Middle frontal gyrus (tissue), 1 donor: ENCODE measurements at regions not wholly inside any gene's neighbourhood (a gene's known extent, or its start where the extent isn't known, plus 50 kb on each side); places are given as distances from the start of the nearest gene placed in this dataset.

Experiments
- DNase-seq: peaks from one replicate; pipeline ENCODE4 v3.0.0-alpha.2; 2015; ENCODE audit warnings: low spot score; ENCODE audit errors: extremely low spot score

- no peak for DNase-seq
Observed at GRCh38 chr5:166331521-166331920, 1959.9 kb upstream of the WWC1 start.

- no peak for DNase-seq
Observed at GRCh38 chr5:166338801-166339200, 1952.6 kb upstream of the WWC1 start.

DNA sequence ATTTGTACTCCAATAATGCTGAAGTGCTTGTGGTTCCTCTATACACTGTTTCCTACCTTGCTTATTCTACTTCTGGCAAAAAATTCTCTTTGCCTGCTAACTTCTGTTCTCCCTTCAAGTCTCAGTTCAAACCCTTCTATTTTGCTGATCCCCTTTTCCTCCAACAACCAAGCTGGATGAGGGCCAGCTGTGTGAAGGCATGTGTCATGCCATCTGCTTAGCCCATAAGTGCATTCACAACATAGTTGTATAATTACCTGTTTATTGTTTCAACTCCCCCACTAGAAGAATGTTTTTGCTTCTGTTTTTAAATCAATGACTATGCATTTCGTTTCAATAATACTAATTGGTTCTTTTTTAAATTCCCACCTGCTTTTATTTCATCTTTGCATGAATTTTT is 1951.4 kb upstream of the WWC1 start:
- DNase-seq = no peak

DNA sequence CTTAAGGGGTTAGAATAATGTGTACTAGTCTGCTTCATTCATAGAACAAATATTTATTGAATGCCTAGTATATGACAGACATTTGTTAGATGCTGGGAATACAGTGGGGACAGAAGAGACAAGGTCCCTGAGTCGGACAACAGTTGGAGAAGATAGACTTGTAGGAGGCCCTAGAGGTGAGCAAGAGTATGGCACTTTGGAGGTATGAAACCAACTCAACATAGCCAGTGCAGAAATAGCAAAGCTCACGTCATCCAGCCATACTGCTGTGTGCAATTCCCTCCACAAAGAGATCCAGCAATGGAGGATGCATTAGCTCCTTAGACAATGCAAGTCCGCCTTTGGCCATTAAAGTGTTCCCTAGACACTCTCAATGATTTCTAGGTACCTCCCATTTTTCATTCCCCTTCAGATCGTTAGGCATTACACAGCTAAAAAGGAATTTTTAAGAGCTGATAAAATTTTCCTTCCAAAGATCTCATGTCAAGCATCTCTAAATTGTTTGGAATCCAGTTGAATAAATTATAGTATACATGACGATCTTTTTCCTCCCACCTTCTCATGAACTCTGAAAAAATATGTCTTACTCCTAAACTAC is 1949.6 kb upstream of the WWC1 start:
- DNase-seq = no peak

DNA sequence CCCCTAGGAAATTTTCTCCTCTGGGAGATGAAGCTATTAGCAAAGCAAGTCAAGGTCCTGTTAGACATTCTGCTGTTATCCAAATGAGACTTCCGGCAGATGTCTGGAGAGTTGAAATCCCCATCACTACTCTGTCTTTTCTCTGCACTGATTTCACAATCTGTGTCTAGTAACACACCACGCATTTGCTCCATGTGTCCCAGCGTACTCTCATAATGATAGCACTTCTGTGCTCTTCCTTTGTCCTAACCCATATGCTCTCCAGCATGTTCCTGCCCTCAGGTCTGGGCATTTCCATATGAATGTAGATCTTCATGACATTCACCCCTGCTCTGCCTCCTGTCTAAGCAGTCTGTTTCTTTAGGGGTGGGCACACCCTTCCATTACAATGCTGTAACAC is 1949.0 kb upstream of the WWC1 start:
- no peak for DNase-seq

GRCh38 chr5:166346726-166347374 is 1944.6 kb upstream of the WWC1 start:
- no peak for DNase-seq

- no peak for DNase-seq
Observed at GRCh38 chr5:166349046-166349445, 1942.4 kb upstream of the WWC1 start.

GRCh38 chr5:166353580-166353979 is 1937.9 kb upstream of the WWC1 start:
- DNase-seq = no peak

GRCh38 chr5:166354332-166354731 is 1937.1 kb upstream of the WWC1 start:
- DNase-seq = no peak

DNA sequence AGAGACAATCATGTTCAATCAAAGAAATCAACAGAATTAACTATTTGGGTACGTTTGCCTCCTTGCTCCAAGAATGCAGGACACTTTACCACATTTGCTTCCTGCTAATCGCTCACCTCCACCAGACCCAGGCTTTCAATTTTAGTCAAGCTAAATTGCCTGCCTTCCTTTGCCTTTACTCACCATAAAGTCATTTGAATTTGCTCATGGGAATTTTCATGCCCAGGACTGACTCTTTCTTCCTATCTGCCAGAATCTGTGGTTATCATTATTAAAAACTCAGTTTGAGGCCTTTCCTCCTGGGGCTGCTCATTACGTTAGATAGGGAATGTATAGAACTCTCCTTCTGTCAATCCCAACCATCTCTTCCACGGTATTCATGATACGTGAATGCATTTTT is 1935.3 kb upstream of the WWC1 start:
- DNase-seq = no peak

GRCh38 chr5:166358127-166358830 is 1933.2 kb upstream of the WWC1 start:
- DNase-seq = no peak

GRCh38 chr5:166363087-166363760 is 1928.2 kb upstream of the WWC1 start:
- DNase-seq = no peak

GRCh38 chr5:166365164-166365563 is 1926.3 kb upstream of the WWC1 start:
- no peak for DNase-seq

- DNase-seq = no peak
Observed at GRCh38 chr5:166367391-166367790, 1924.1 kb upstream of the WWC1 start.

GRCh38 chr5:166369346-166369745 is 1922.1 kb upstream of the WWC1 start:
- no peak for DNase-seq

DNA sequence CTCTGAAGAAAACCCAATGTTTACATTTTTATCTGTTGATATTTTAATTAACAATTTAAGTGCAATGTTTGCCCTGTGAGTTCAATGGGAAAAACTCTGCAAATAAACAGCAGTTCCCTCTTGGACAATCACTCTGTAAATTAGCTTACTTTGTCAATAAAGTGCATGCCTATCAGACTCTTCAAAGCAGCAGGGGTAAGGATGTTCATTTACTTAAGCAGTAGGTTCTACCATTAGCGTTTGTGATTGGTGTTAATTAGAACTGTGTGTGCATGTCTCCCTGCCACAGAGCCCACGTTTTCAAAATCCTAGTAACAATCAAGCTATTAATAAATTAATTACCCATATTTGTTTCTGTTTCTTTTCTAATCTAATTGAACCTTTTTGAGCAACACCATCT is 1921.6 kb upstream of the WWC1 start:
- DNase-seq = no peak

- no peak for DNase-seq
Observed at GRCh38 chr5:166370928-166371690, 1920.3 kb upstream of the WWC1 start.

GRCh38 chr5:166373817-166374216 is 1917.6 kb upstream of the WWC1 start:
- no peak for DNase-seq

DNA sequence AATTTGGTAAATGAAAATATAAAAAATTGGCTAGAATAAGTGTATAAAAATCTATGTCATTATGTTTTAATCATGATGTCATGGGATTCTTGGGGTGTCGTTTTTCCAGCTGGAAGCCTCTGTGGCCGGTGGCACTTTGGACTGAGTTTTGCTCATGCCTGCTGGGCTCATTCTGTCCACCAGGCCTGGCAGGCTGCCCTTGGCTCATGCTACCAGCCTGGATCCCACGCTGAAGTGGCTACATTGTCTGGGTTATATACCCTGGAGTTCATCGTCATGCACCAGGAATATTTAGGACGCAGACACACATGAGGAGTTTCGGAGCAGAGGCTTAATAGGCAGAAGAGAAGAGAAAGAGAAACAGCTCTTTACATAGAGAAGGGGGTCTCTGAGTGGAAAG is 1913.7 kb upstream of the WWC1 start:
- no peak for DNase-seq

- DNase-seq = no peak
Observed at GRCh38 chr5:166379517-166379916, 1911.9 kb upstream of the WWC1 start.

DNA sequence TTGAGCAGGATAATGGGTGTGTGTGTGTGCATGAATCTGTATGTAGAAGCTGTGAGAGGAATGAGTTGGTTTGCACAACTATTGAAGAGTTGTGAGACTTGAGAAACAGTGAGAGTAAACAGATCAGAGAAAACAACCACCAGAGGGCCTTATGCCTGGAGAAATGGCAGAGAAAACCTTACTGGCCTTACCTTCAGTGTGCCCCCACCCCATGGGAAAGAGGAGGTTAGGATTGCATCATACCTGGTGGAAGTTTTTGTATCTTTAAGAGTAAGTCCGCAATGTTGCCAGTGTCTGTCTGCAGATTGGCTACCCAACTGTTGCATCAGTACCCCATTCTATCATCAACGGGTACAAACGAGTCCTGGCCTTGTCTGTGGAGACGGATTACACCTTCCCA is 1909.4 kb upstream of the WWC1 start:
- DNase-seq = no peak

- DNase-seq = no peak
Observed at GRCh38 chr5:166398131-166398530, 1893.3 kb upstream of the WWC1 start.
